MM.1S (cell line): ENCODE measurements at regions not wholly inside any gene's neighbourhood (a gene's known extent, or its start where the extent isn't known, plus 50 kb on each side); places are given as distances from the start of the nearest gene placed in this dataset.

Source experiments
- CTCF ChIP-seq: fragments of 300-600 bp; sonication (generic); IDR thresholded peaks from 2 replicates; pipeline ENCODE4 v1.5.1; 2016; ENCODE audit warnings: antibody characterized with exemption, low read length, mixed read lengths
- EZH2 ChIP-seq: fragments of 300-600 bp; sonication (generic); optimal IDR thresholded peaks from 2 replicates; pipeline ENCODE3; 2017; ENCODE audit warnings: low read depth, mild to moderate bottlenecking, antibody characterized with exemption, low read length, mixed read lengths
- EZH2phosphoT487 ChIP-seq: fragments of 300-600 bp; sonication (generic); IDR thresholded peaks from 2 replicates; pipeline ENCODE4 v1.6.1; 2018; ENCODE audit warnings: antibody characterized with exemption, low read length

GRCh38 chr2:136448432-136448831 is 316.9 kb upstream of the THSD7B start:
- TF ChIP-seq CTCF (no peak), EZH2 (no peak), EZH2phosphoT487 (no peak)
